ENCODE measurements at regions not wholly inside any gene's neighbourhood (a gene's known extent, or its start where the extent isn't known, plus 50 kb on each side); places are given as distances from the start of the nearest gene placed in this dataset.
A peak's percentile ranks its signal among the peaks of the same experiment; 100 is the strongest.

- peak overlapping the region; percentile 63 for H3K27ac Mint-ChIP-seq (ENCODE audit: unreplicated experiment)
- no peaks in the 10 kb centered on the region for H3K9me3 Mint-ChIP-seq (ENCODE audit: low read depth)
- H3K36me3 Mint-ChIP-seq (ENCODE audit: low read depth): no peaks in the 10 kb centered on the region
- H3K4me3 Mint-ChIP-seq (ENCODE audit: unreplicated experiment): no peak overlapping the region
- peaks cover 20% of the 10 kb centered on the region for H3K4me1 Mint-ChIP-seq (ENCODE audit: low read depth)
- TF ChIP-seq CTCF (IDR thresholded peaks at IDR 0.05): no peak
- DNase-seq (ENCODE audit: low spot score): no peak
- no peaks in the 10 kb centered on the region for H3K27me3 Mint-ChIP-seq (ENCODE audit: low read depth)
Observed at GRCh38 chr2:146602383-146602782, 1242.4 kb upstream of the ACVR2A start.

GRCh38 chr2:146598791-146599190 is 1246.0 kb upstream of the ACVR2A start:
- DNase-seq (ENCODE audit: low spot score): no peak
- Mint-ChIP-seq H3K27ac (ENCODE audit: unreplicated experiment) (no peak overlapping the region), H3K9me3 (ENCODE audit: low read depth) (peaks cover 14% of the 10 kb centered on the region), H3K4me3 (ENCODE audit: unreplicated experiment) (no peak overlapping the region), H3K36me3 (ENCODE audit: low read depth) (no peaks in the 10 kb centered on the region), H3K27me3 (ENCODE audit: low read depth) (no peaks in the 10 kb centered on the region), H3K4me1 (ENCODE audit: low read depth) (peaks cover 20% of the 10 kb centered on the region)
- TF ChIP-seq CTCF (IDR thresholded peaks at IDR 0.05): no peak

GRCh38 chr2:146597291-146597690 is 1247.5 kb upstream of the ACVR2A start:
- Mint-ChIP-seq H3K27me3 (ENCODE audit: low read depth) (no peaks in the 10 kb centered on the region), H3K4me1 (ENCODE audit: low read depth) (peaks cover 11% of the 10 kb centered on the region), H3K4me3 (ENCODE audit: unreplicated experiment) (no peak overlapping the region), H3K36me3 (ENCODE audit: low read depth) (no peaks in the 10 kb centered on the region), H3K9me3 (ENCODE audit: low read depth) (peaks cover 14% of the 10 kb centered on the region), H3K27ac (ENCODE audit: unreplicated experiment) (no peak overlapping the region)
- no peak for DNase-seq (ENCODE audit: low spot score)
- TF ChIP-seq CTCF (IDR thresholded peaks at IDR 0.05): no peak

GRCh38 chr2:146591908-146592307 is 1252.9 kb upstream of the ACVR2A start:
- DNase-seq (ENCODE audit: low spot score): no peak
- Mint-ChIP-seq H3K4me1 (ENCODE audit: low read depth) (no peaks in the 10 kb centered on the region), H3K4me3 (ENCODE audit: unreplicated experiment) (no peak overlapping the region), H3K9me3 (ENCODE audit: low read depth) (peaks cover 14% of the 10 kb centered on the region), H3K27me3 (ENCODE audit: low read depth) (no peaks in the 10 kb centered on the region), H3K27ac (ENCODE audit: unreplicated experiment) (no peak overlapping the region), H3K36me3 (ENCODE audit: low read depth) (no peaks in the 10 kb centered on the region)
- TF ChIP-seq CTCF (IDR thresholded peaks at IDR 0.05): no peak

- no peaks in the 10 kb centered on the region for H3K9me3 Mint-ChIP-seq (ENCODE audit: low read depth)
- DNase-seq (ENCODE audit: low spot score): peak; percentile 82
- H3K27ac Mint-ChIP-seq (ENCODE audit: unreplicated experiment): no peak overlapping the region
- H3K36me3 Mint-ChIP-seq (ENCODE audit: low read depth): no peaks in the 10 kb centered on the region
- H3K4me3 Mint-ChIP-seq (ENCODE audit: unreplicated experiment): no peak overlapping the region
- no peaks in the 10 kb centered on the region for H3K4me1 Mint-ChIP-seq (ENCODE audit: low read depth)
- TF ChIP-seq CTCF (IDR thresholded peaks at IDR 0.05): no peak
- H3K27me3 Mint-ChIP-seq (ENCODE audit: low read depth): no peaks in the 10 kb centered on the region
Observed at GRCh38 chr2:146587291-146587713, 1257.5 kb upstream of the ACVR2A start.
